ES-I3 (cell line): ENCODE measurements at regions not wholly inside any gene's neighbourhood (a gene's known extent, or its start where the extent isn't known, plus 50 kb on each side); places are given as distances from the start of the nearest gene placed in this dataset.
"Not testable (repeated sequence)": the region's sequence is repeated elsewhere in the genome, so short reads cannot be mapped to it uniquely, and the experiment has no call there.

Experiments
- H3K36me3 ChIP-seq: 2 replicates; pipeline ENCODE4 v1.6.1; 2013; ENCODE audit warnings: mild to moderate bottlenecking, low read length, control low read depth, moderate library complexity; ENCODE audit not compliant: insufficient read depth
- H3K4me1 ChIP-seq: 2 replicates; pipeline ENCODE4 v1.6.1; 2013; ENCODE audit warnings: mild to moderate bottlenecking, control low read depth, low read length; ENCODE audit not compliant: insufficient read depth
- H3K9ac ChIP-seq: 2 replicates; pipeline ENCODE4 v1.6.1; 2013; ENCODE audit warnings: low read depth, mild to moderate bottlenecking, low read length, moderate library complexity
- H3K9me3 ChIP-seq: 2 replicates; pipeline ENCODE4 v1.6.1; 2013; ENCODE audit warnings: mild to moderate bottlenecking, low read length, moderate library complexity; ENCODE audit not compliant: control insufficient read depth, insufficient read depth

DNA sequence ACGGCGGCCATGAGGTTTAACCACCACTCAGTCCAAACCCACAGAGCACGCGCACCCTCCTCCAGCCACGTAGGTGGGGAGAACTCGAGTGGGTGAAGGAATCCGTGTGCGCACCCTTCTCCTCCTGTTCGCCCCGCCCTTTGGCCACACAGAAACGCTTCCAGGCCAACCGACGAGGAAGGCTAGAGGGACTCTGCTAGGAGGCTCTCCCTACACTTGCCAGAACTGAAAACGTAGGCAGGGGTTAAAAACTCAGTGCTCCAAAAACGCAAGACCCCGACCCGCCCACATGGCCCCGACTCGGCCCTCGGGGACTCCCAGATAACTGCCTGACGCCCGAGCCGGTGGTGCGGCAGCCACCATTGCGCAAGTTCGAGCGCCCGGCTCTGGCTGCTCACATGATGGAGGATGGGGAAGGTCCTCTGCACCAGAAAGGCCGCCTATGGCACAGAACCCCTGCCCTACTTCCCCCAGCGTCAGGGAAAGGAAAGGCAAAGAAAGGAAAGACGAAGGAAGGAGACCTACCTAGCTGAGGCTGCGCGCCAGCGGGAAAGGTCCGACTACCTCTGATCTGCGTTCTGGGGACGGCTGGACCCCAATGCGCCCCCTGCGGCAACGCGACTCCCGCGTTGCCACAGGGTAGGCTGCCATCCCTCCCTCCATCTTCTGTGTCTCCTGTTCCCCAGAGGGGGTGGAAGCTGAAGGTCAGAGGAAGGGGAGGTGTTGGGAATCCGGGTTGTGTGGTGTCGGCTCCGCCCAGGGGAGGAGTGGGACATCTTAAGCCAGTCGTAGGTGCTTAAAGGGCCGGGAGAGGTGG, 201.9 kb upstream of the AGTR2 start:
- Histone ChIP-seq H3K9ac (peak overlapping the region; percentile 87), H3K4me1 (peaks cover 4% of the 10 kb centered on the region), H3K9me3 (no peaks in the 10 kb centered on the region), H3K36me3 (no peaks in the 10 kb centered on the region)

GRCh38 chrX:115970718-115971117, 199.8 kb upstream of the AGTR2 start:
- H3K9me3 ChIP-seq = no peaks in the 10 kb centered on the region
- H3K9ac ChIP-seq = no peak overlapping the region; the same call in 1 of the 2 replicates
- H3K4me1 ChIP-seq = peaks cover 4% of the 10 kb centered on the region
- H3K36me3 ChIP-seq = no peaks in the 10 kb centered on the region

- Histone ChIP-seq H3K9me3 (no peaks in the 10 kb centered on the region), H3K4me1 (peaks cover 4% of the 10 kb centered on the region), H3K9ac (no peak overlapping the region), H3K36me3 (no peaks in the 10 kb centered on the region)
Observed at GRCh38 chrX:115972717-115973116, 197.8 kb upstream of the AGTR2 start.

DNA sequence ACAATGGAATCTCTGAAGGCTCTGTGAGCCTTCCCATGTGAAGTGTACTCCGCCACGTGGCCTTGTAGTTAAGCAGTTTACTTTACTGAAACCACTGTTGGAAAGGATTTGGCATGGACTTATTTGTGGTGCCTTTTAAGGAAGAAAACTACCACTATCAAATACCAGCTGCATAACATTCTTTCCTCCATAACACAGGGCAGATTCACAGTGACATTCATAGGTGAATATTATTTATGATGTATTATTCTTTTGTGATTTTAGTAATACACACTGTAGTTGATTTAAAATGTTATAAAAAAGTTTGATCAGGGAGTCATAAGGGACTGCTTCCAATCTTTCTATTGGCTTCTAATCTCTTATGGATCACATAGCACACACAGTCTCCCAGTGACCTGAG, 192.5 kb upstream of the AGTR2 start:
- no peaks in the 10 kb centered on the region for H3K36me3 ChIP-seq
- peaks cover 13% of the 10 kb centered on the region for H3K4me1 ChIP-seq
- no peak overlapping the region for H3K9ac ChIP-seq
- H3K9me3 ChIP-seq = no peaks in the 10 kb centered on the region

DNA sequence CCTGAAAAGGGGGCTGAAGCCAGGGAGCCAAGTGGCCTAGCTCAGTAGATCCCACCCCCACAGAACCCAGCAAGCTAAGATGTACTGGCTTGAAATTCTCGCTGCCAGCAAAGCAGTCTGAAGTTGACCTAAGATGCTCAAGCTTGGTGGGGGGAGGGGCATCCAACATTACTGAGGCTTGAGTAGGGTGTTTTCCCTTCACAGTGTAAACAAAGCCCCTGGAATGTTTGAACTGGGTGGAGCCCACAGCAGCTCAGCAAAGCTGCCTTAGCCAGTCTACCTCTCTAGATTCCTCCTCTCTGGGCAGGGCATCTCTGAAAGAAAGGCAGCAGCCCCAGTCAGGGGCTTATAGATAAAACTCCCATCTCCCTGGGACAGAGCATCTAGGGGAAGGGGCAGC, 187.4 kb upstream of the AGTR2 start:
- H3K9me3 ChIP-seq, H3K9ac ChIP-seq, H3K36me3 ChIP-seq: not testable (repeated sequence)
- H3K4me1 ChIP-seq = peaks cover 16% of the 10 kb centered on the region

DNA sequence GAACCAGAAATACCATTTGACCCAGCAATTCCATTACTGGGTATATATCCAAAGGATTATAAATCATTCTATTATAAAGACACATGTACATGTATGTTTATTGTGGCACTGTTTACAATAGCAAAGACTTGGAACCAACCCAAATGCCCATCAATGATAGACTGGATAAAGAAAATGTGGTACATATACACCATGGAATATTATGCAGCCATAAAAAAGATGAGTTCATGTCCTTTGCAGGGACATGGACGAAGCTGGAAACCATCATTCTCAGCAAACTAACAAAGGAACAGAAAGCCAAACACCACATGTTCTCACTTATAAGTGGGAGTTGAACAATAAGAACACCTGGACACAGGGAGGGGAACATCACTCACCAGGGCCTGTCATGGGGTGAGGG, 183.1 kb upstream of the AGTR2 start:
- H3K9ac ChIP-seq, H3K36me3 ChIP-seq, H3K9me3 ChIP-seq: not testable (repeated sequence)
- peaks cover 25% of the 10 kb centered on the region for H3K4me1 ChIP-seq

DNA sequence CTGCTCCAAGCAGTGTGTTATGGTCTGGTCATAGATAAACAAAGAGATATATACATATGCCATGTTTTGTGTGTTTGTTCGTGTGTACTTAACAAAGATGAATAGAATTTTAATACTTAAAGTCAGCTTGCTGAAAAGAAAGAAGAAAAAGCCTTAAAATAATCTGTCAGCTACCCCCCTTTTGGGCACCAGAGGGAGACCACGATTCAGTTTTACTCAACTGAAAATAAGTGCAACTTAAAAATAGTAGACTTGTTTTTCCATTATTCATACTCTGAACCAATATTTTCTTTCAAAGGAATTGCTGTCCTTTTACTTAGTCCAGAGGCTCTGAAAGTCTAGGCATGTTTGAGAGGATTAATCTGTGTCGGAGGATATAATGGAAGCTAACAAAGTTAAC, 181.7 kb upstream of the AGTR2 start:
- H3K9me3 ChIP-seq = no peaks in the 10 kb centered on the region

DNA sequence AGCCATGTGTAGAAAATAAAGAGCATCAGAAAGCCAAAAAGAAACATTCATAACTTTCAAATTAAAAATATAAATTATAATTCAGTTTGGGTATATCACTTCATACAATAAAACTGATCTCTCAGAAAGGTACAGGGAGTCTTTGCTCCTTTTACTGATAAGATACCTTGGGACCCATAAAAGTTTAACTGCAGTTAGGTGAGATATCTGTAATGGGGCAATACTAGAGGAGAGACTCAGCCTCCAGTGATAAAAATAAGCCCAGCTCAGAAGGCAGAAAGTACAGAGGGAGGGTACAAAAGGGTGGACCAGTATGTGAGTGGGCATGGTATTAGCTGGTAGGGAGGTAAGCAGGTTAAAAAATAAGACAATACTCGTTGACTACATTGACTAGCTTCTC, 180.9 kb upstream of the AGTR2 start:
- no peaks in the 10 kb centered on the region for H3K36me3 ChIP-seq
- H3K4me1 ChIP-seq = peaks cover 13% of the 10 kb centered on the region
- no peaks in the 10 kb centered on the region for H3K9me3 ChIP-seq
- no peak overlapping the region for H3K9ac ChIP-seq

More for the DNA sequence above, 181.7 kb upstream of the AGTR2 start:
- Histone ChIP-seq H3K9ac (no peak overlapping the region), H3K36me3 (no peaks in the 10 kb centered on the region), H3K4me1 (peaks cover 13% of the 10 kb centered on the region)

DNA sequence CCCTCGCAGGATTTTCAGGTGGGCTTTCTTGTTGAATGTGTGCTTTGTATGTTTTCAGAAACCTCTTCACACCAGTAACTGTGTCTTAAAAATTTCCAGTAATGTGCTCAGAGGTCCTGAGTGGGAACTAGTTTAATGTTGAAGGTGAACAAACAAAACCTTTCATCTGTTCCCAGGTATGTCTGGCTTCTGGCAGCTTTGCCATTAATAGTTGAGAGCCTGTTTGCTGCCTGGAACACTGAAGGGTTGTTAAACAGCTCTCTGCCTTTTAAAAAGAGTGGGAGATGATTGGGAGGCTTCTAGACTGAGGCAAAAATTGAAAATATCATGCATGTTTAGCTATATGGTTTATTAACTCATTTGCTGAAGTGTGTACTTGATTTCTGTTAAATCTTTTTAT, 161.2 kb upstream of the AGTR2 start:
- H3K4me1 ChIP-seq = peaks cover 14% of the 10 kb centered on the region
- H3K36me3 ChIP-seq = no peaks in the 10 kb centered on the region
- no peak overlapping the region for H3K9ac ChIP-seq
- H3K9me3 ChIP-seq = peaks cover 16% of the 10 kb centered on the region

GRCh38 chrX:116009861-116010710, 160.5 kb upstream of the AGTR2 start:
- Histone ChIP-seq H3K9ac (peak overlapping the region; percentile 1; the same call in 1 of the 2 replicates), H3K4me1 (peaks cover 14% of the 10 kb centered on the region), H3K36me3 (no peaks in the 10 kb centered on the region), H3K9me3 (peaks cover 16% of the 10 kb centered on the region)

DNA sequence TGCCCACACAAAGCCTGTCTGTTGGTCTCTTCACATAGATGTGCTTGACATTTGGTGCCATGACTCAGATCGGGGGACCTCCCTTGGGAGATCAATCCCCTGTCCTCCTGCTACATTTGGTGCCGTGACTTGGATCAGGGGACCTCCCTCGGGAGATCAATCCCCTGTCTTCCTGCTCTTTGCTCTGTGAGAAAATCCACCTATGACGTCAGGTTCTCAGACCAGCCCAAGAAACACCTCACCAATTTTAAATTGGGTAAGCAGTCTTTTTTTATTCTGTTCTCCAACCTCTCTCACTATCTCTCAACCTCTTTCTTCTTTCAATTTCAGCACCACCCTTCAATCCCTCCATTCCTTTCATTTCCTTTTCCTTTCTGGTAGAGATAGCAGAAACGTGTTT, 159.6 kb upstream of the AGTR2 start:
- Histone ChIP-seq H3K4me1 (peaks cover 14% of the 10 kb centered on the region), H3K36me3 (no peaks in the 10 kb centered on the region), H3K9me3 (peaks cover 16% of the 10 kb centered on the region), H3K9ac (no peak overlapping the region)

GRCh38 chrX:116031331-116031730, 139.2 kb upstream of the AGTR2 start:
- H3K4me1 ChIP-seq = no peaks in the 10 kb centered on the region
- no peak overlapping the region for H3K9ac ChIP-seq
- no peaks in the 10 kb centered on the region for H3K36me3 ChIP-seq
- no peaks in the 10 kb centered on the region for H3K9me3 ChIP-seq
